Endothelial cell of umbilical vein (primary cell): ENCODE measurements at regions not wholly inside any gene's neighbourhood (a gene's known extent, or its start where the extent isn't known, plus 50 kb on each side); places are given as distances from the start of the nearest gene placed in this dataset.

Source experiments
- BruUV-seq: library from RNA; stranded (reverse); fragments of 400-500 nt; replicated peaks from 2 replicates; lab custom pipeline; 2021; lab: Mats Ljungman, UMichigan
- CTCF ChIA-PET: fragments of 300-600, 350-600 bp; sonication (Branson Sonifier 250); formaldehyde crosslinking; loops from one replicate; lab custom pipeline; 2021; ENCODE audit warnings: antibody characterized with exemption, inconsistent platforms; lab: Charles Lee
- POLR2A ChIA-PET: fragments of 300-600, 350-600 bp; sonication (Branson Sonifier 250); formaldehyde crosslinking; loops from one replicate; lab custom pipeline; 2021; ENCODE audit warnings: antibody characterized with exemption, inconsistent platforms; lab: Charles Lee
- DNase-seq: peaks from one replicate; pipeline ENCODE4 v3.0.0-alpha.2; 2011; ENCODE audit warnings: low read depth, low spot score
- FAIRE-seq: peaks from 2 replicates; lab custom pipeline; 2011; peaks lifted over from hg19 to GRCh38; lab: Jason Lieb, UNC
- H2AFZ ChIP-seq: 2 replicates; pipeline ENCODE4 v1.6.0; 2012; ENCODE audit warnings: low read depth, low read length, control low read depth, inconsistent platforms
- H3K27ac ChIP-seq: 2 replicates; pipeline ENCODE4 v1.5.1; 2011; ENCODE audit warnings: low read depth, mild to moderate bottlenecking, control low read depth, low read length, moderate library complexity; ENCODE audit not compliant: insufficient read depth
- H3K27me3 ChIP-seq, 2 experiments: 2 replicates each; pipeline versions ENCODE4 v1.6.0 to v1.6.1; 2011; ENCODE audit warnings: low read length in 2 of 2, mixed read lengths in 1 of 2; ENCODE audit not compliant: control insufficient read depth in 2 of 2, insufficient read depth in 2 of 2
- H3K36me3 ChIP-seq, 2 experiments: 2 replicates in 1 of 2; 3 replicates in 1 of 2; pipeline ENCODE4 v1.5.1; 2011; ENCODE audit warnings: low read length in 2 of 2, mild to moderate bottlenecking in 1 of 2, moderate library complexity in 1 of 2; ENCODE audit not compliant: control insufficient read depth in 2 of 2, insufficient read depth in 2 of 2; ENCODE audit errors: extremely low read depth in 1 of 2
- H3K4me1 ChIP-seq: 3 replicates; pipeline ENCODE4 v1.5.1; 2011; ENCODE audit warnings: mild to moderate bottlenecking, low read length; ENCODE audit not compliant: control insufficient read depth, insufficient read depth; ENCODE audit errors: extremely low read depth
- H3K4me2 ChIP-seq: 2 replicates; pipeline ENCODE4 v1.6.1; 2011; ENCODE audit warnings: low read length, control low read depth, mixed read lengths; ENCODE audit not compliant: insufficient read depth
- H3K4me3 ChIP-seq, 3 experiments: fragments of 200-600 bp in 1 of 3; sonication (generic), shearing (Covaris generic) in 1 of 3; replicated peaks in 1 of 3; 2 replicates each; pipeline ENCODE4 v1.5.1; 2011 to 2016; ENCODE audit warnings: control low read depth in 3 of 3, low read length in 3 of 3, mild to moderate bottlenecking in 2 of 3, inconsistent platforms in 1 of 3, low read depth in 1 of 3, moderate library complexity in 1 of 3; ENCODE audit not compliant: insufficient read depth in 1 of 3
- H3K79me2 ChIP-seq: 2 replicates; pipeline ENCODE4 v1.6.0; 2012; ENCODE audit warnings: low read length, inconsistent platforms; ENCODE audit not compliant: control insufficient read depth, insufficient read depth
- H3K9ac ChIP-seq: replicated peaks from 2 replicates; pipeline ENCODE3; 2011; ENCODE audit warnings: low read length, control low read depth; ENCODE audit not compliant: insufficient read depth; ENCODE audit errors: extremely low read depth
- H3K9me1 ChIP-seq: replicated peaks from 3 replicates; pipeline ENCODE4 v1.6.0; 2011; ENCODE audit warnings: mild to moderate bottlenecking, low read length; ENCODE audit not compliant: control insufficient read depth, insufficient read depth; ENCODE audit errors: extremely low read depth
- H3K9me3 ChIP-seq: replicated peaks from 2 replicates; pipeline ENCODE4 v1.5.1; 2012; ENCODE audit warnings: low read length, inconsistent platforms; ENCODE audit not compliant: control insufficient read depth, insufficient read depth
- H4K20me1 ChIP-seq: replicated peaks from 2 replicates; pipeline ENCODE3; 2011; ENCODE audit warnings: mild to moderate bottlenecking, low read length; ENCODE audit not compliant: control insufficient read depth, insufficient read depth; ENCODE audit errors: extremely low read depth
- CTCF ChIP-seq, 2 donors: IDR thresholded peaks; 1 replicate in 1 of 2; 2 replicates in 1 of 2; pipeline ENCODE4 v1.5.1; 2011; ENCODE audit warnings: low read length in 2 of 2, mild to moderate bottlenecking in 2 of 2, moderate library complexity in 2 of 2, control low read depth in 1 of 2, inconsistent platforms in 1 of 2, low read depth in 1 of 2; ENCODE audit not compliant: insufficient read depth in 1 of 2; ENCODE audit errors: extremely low read depth in 1 of 2
- MAX ChIP-seq: IDR thresholded peaks from 2 replicates; pipeline ENCODE4 v1.6.1; 2011; ENCODE audit not compliant: insufficient read depth, insufficient read length
- MYC ChIP-seq: IDR thresholded peaks from one replicate; pipeline ENCODE4 v1.6.1; 2011; ENCODE audit warnings: mild to moderate bottlenecking, low read depth, low read length
- POLR2A ChIP-seq: IDR thresholded peaks from 2 replicates; pipeline ENCODE4 v1.6.1; 2012; ENCODE audit warnings: low read depth, mild to moderate bottlenecking, control low read depth, low read length
- dilution Hi-C: fragments of 300-500 bp; cut with MboI; formaldehyde crosslinking; loops from one replicate; pipeline ENCODE4 v1.15.0; 2019; ENCODE audit warnings: low sequenced_read_pairs; ENCODE audit not compliant: extremely low pct_ligation_motif_present
- intact Hi-C: fragments of 100-400 bp; cut with micrococcal nuclease; formaldehyde crosslinking; loops from one replicate; pipeline ENCODE4 v1.10.0; 2022

GRCh38 chr16:63174801-63175200 lies 1138.6 kb upstream of the CDH8 start:
- TF ChIP-seq POLR2A (no peak), CTCF (IDR thresholded peaks at IDR 0.05; ENCODE audit: extremely low read depth in 1 of 2, insufficient read depth in 1 of 2, low read depth in 1 of 2, low read length in 2 of 2) (no peak)
- Histone ChIP-seq H3K36me3 (no peaks in the 10 kb centered on the region), H2AFZ (no peak overlapping the region), H3K4me3 (no peak overlapping the region), H3K9ac (no peak overlapping the region), H3K9me3 (peaks cover 3% of the 10 kb centered on the region), H3K9me1 (no peaks in the 10 kb centered on the region), H3K4me2 (no peak overlapping the region), H3K79me2 (no peaks in the 10 kb centered on the region), H3K4me1 (no peaks in the 10 kb centered on the region), H4K20me1 (no peaks in the 10 kb centered on the region), H3K27me3 (no peaks in the 10 kb centered on the region), H3K27ac (no peak overlapping the region)
- POLR2A ChIA-PET = no interaction called here
- dilution Hi-C loops (no loop called here), intact Hi-C loops (no loop called here)
- BruUV-seq = no TSS peak
- no peak for FAIRE-seq
- CTCF ChIA-PET = no interaction called here
- DNase-seq = no peak

- intact Hi-C loops = no loop called here
- H3K4me3 ChIP-seq = no peak overlapping the region
- no peaks in the 10 kb centered on the region for H3K4me1 ChIP-seq
- TF ChIP-seq MYC (no peak), MAX (no peak)
- dilution Hi-C loops = no loop called here
- no peaks in the 10 kb centered on the region for H4K20me1 ChIP-seq
- no TSS peak for BruUV-seq
- no peaks in the 10 kb centered on the region for H3K9me1 ChIP-seq
- no peak for FAIRE-seq
- no peaks in the 10 kb centered on the region for H3K9me3 ChIP-seq
- H3K4me2 ChIP-seq = no peak overlapping the region
- no peaks in the 10 kb centered on the region for H3K27me3 ChIP-seq
- DNase-seq = no peak
- no peak overlapping the region for H3K9ac ChIP-seq
- no peak overlapping the region for H3K27ac ChIP-seq
- no peaks in the 10 kb centered on the region for H3K36me3 ChIP-seq
- ChIA-PET CTCF (no interaction called here), POLR2A (no interaction called here)
- no peaks in the 10 kb centered on the region for H3K79me2 ChIP-seq
- no peak overlapping the region for H2AFZ ChIP-seq
These were observed 1135.3 kb upstream of the CDH8 start for GRCh38 chr16:63171545-63171944.
